Right cardiac atrium (tissue), 5 donors: ENCODE measurements at regions not wholly inside any gene's neighbourhood (a gene's known extent, or its start where the extent isn't known, plus 50 kb on each side); places are given as distances from the start of the nearest gene placed in this dataset.

Source experiments
- ATAC-seq, 2 donors: fragments of 200-7000 bp; cut with Tn5 transposase; one replicate each; pipeline versions ENCODE4 v1.8.0 to v1.9.1; 2020; ENCODE audit warnings: moderate library complexity in 2 of 2, mild to moderate bottlenecking in 1 of 2
- DNase-seq, 3 donors: peaks; one replicate each; pipeline ENCODE4 v3.0.0-alpha.2; 2020
- H3K27ac ChIP-seq: one replicate; pipeline ENCODE4 v1.5.1; 2013; ENCODE audit warnings: mild to moderate bottlenecking, low read length, control low read depth, moderate library complexity
- H3K27me3 ChIP-seq: one replicate; pipeline ENCODE4 v1.6.1; 2013; ENCODE audit not compliant: control insufficient read depth, insufficient read depth
- H3K4me1 ChIP-seq: one replicate; pipeline ENCODE4 v1.6.1; 2013; ENCODE audit warnings: low read length; ENCODE audit not compliant: control insufficient read depth, insufficient read depth
- H3K4me3 ChIP-seq: one replicate; pipeline ENCODE4 v1.5.1; 2013; ENCODE audit warnings: low read length, control low read depth
- H3K9me3 ChIP-seq: one replicate; pipeline ENCODE4 v1.6.1; 2013; ENCODE audit warnings: low read length; ENCODE audit not compliant: control insufficient read depth
- WGBS: extraction: QIAGEN DNeasy Blood & Tissue Kit; methylation state at CpG from one replicate; pipeline ENCODE4 v1.1.7; 2013; 5-methylcytosine and 5-hydroxymethylcytosine counted together
- intact Hi-C, 4 donors: fragments of 100-400 bp; cut with DNase I; formaldehyde crosslinking; loops; one replicate each; pipeline versions ENCODE4 v1.11.0 to v1.14.0; 2022 to 2023
- donor health status: healthy with polysubstance abuse.
- donor health status: DM: no; HTN: yes; CAD: no.
- donor health status: DM: no; HTN: no; CAD: no.
- donor health status: DM: no; HTN: yes; CAD: no; lungs with severe emphysema.
- donor health status: DM: yes; HTN: yes; CAD: no.

GRCh38 chr2:43023791-43024514 is 202.5 kb downstream of the ZFP36L2 start:
- peaks cover 9% of the 10 kb centered on the region for H3K4me1 ChIP-seq
- no peaks in the 10 kb centered on the region for H3K9me3 ChIP-seq
- no peak overlapping the region for H3K4me3 ChIP-seq
- 78% methylated on average over 6 of the region's 6 CpGs for WGBS
- ATAC-seq (no peak), DNase-seq (no peak)
- no peaks in the 10 kb centered on the region for H3K27me3 ChIP-seq
- H3K27ac ChIP-seq = no peak overlapping the region
- intact Hi-C loops = loop anchor here in 3 of 4 donors (5.0 to 10.0 kb wide), 4 partner anchors 42 to 198 kb away; no protein-coding TSS in a partner anchor

DNA sequence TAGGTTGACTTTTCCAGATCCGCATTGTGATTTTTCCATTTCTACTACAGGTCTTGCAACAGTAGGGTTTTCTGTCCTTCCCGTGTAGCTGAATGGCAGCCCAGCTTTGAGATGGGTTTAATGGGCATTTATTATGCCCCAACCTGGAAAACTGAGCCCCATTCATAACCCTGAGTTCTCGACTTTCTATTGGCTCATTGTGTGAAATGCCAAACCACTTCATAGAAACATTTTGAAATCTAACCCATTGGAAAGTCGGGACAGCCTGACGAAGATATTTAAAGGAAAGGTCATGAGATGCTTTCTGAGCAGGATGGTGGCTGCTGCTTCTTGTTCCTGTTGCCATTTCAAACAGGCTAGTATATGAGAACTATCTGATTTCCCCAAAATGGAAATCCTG is 203.5 kb downstream of the ZFP36L2 start:
- intact Hi-C loops = loop anchor here in 3 of 4 donors (5.0 to 10.0 kb wide), 4 partner anchors 41 to 199 kb away; no protein-coding TSS in a partner anchor
- DNase-seq (no peak), ATAC-seq (no peak)
- H3K4me3 ChIP-seq = no peak overlapping the region
- peaks cover 12% of the 10 kb centered on the region for H3K4me1 ChIP-seq
- H3K27ac ChIP-seq = no peak overlapping the region
- 81% methylated on average over 5 of the region's 5 CpGs for WGBS
- H3K9me3 ChIP-seq = no peaks in the 10 kb centered on the region
- H3K27me3 ChIP-seq = no peaks in the 10 kb centered on the region

DNA sequence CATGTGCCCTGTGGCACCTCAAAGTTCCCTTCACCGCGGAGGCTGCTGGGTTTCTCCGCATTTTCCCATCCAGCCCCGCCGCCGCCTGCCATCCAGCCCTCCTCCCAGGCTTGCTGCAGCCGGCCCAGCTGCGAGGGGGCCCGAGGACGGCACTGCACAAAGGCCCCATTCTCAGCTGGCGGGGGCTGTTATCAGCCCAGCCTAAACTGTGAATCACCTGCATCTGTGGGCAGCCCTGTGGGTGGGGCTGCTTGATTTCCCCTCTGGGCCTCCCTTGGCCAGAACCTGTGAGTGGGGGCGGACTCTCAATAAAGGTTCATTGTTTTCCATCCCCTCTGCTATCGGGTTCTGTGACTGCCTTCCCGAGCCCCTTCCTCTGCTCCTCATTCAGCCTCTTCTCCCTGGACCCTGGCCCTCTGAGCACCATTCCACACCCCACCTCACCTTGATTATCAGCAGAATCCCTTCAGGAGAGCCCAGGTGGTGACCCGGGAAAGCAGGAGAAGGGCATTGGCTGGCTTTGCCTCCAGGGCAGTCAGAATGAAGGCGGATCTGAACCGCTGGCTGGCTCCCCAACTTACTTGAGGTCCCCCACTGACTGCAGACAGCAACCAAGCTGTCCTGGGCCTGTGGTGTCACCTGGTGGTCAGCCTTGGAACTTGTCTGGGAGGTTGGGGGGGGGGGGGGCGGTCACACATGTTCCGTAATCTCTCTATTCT is 204.5 kb downstream of the ZFP36L2 start:
- H3K9me3 ChIP-seq = no peaks in the 10 kb centered on the region
- H3K4me1 ChIP-seq = peaks cover 12% of the 10 kb centered on the region
- H3K27ac ChIP-seq = no peak overlapping the region
- no peak for DNase-seq
- H3K4me3 ChIP-seq = no peak overlapping the region
- ATAC-seq = no peak
- intact Hi-C loops = loop anchor here in 3 of 4 donors (5.0 to 10.0 kb wide), 4 partner anchors 40 to 200 kb away; no protein-coding TSS in a partner anchor
- WGBS = 84% methylated on average over 19 of the region's 19 CpGs
- no peaks in the 10 kb centered on the region for H3K27me3 ChIP-seq

GRCh38 chr2:43020990-43021669 is 205.3 kb downstream of the ZFP36L2 start:
- no peak for ATAC-seq
- DNase-seq = no peak
- 90% methylated on average over 14 of the region's 14 CpGs for WGBS
- H3K27ac ChIP-seq = no peak overlapping the region
- H3K9me3 ChIP-seq = no peaks in the 10 kb centered on the region
- H3K27me3 ChIP-seq = no peaks in the 10 kb centered on the region
- peaks cover 8% of the 10 kb centered on the region for H3K4me1 ChIP-seq
- H3K4me3 ChIP-seq = no peak overlapping the region
- intact Hi-C loops = loop anchor here in 3 of 4 donors (5.0 to 10.0 kb wide), 4 partner anchors 39 to 201 kb away; no protein-coding TSS in a partner anchor

DNA sequence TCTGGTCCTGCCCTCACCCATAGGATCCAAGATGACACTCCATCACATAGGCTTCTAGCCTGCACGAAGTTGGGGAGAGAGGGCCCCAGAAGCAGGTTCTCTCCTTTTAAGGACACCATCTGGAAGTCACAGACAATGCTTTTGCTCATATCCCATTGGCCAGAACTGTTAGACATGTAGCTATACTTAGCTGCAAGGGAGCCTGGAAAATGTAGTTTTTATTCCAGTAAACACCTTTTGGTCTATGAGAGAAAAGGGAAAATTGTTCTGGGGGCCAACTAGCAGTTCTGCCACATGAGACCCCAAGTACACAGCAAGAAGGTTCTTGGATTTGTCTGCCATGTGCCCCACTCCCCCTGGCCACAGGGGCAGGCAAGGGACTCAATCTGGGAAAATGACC is 206.1 kb downstream of the ZFP36L2 start:
- intact Hi-C loops = loop anchor here in 3 of 4 donors (5.0 to 10.0 kb wide), 4 partner anchors 38 to 202 kb away; no protein-coding TSS in a partner anchor
- H3K9me3 ChIP-seq = no peaks in the 10 kb centered on the region
- H3K27me3 ChIP-seq = no peaks in the 10 kb centered on the region
- ATAC-seq (no peak), DNase-seq (no peak)
- H3K27ac ChIP-seq = no peak overlapping the region
- 96% methylated on average over 1 of the region's 1 CpG for WGBS
- H3K4me1 ChIP-seq = peaks cover 8% of the 10 kb centered on the region
- H3K4me3 ChIP-seq = no peak overlapping the region

- peak overlapping the region; percentile 31 for H3K27ac ChIP-seq
- ATAC-seq (no peak), DNase-seq (no peak)
- no peaks in the 10 kb centered on the region for H3K27me3 ChIP-seq
- H3K9me3 ChIP-seq = no peaks in the 10 kb centered on the region
- 95% methylated on average over 7 of the region's 7 CpGs for WGBS
- H3K4me1 ChIP-seq = peaks cover 8% of the 10 kb centered on the region
- H3K4me3 ChIP-seq = no peak overlapping the region
- intact Hi-C loops = loop anchor here in 3 of 4 donors (5.0 to 10.0 kb wide), 4 partner anchors 37 to 203 kb away; no protein-coding TSS in a partner anchor
Measured at GRCh38 chr2:43019536-43020183, 206.7 kb downstream of the ZFP36L2 start.

DNA sequence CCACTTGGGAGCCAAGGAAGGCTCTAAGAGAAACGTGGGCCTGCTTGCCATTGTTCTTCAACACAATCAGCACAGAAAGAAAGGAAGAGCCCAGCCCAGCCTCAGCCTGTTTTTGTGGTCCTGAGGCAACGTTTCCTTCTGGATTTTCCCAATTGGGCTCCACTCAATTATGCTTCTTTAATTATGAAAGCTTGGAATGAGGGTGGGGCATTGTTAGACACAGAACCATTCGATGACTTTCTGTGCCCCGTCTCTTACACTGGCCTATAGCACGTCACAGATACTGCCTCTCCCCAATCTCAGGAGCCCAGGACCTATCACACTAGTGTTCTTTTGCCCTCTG is 207.4 kb downstream of the ZFP36L2 start:
- Histone ChIP-seq H3K4me3 (no peak overlapping the region), H3K9me3 (no peaks in the 10 kb centered on the region), H3K4me1 (peaks cover 8% of the 10 kb centered on the region), H3K27ac (peak overlapping the region; percentile 31), H3K27me3 (no peaks in the 10 kb centered on the region)
- no peak for DNase-seq
- peak; percentile 4 to 42 for ATAC-seq
- intact Hi-C loops = no loop called here
- WGBS = 62% methylated on average over 5 of the region's 5 CpGs

GRCh38 chr2:43018179-43019024 is 208.0 kb downstream of the ZFP36L2 start:
- ATAC-seq = peak; percentile 92 to 95
- H3K27ac ChIP-seq = peak overlapping the region; percentile 31
- intact Hi-C loops = no loop called here

GRCh38 chr2:43013821-43014345 is 212.5 kb downstream of the ZFP36L2 start:
- H3K4me1 ChIP-seq = peaks cover 3% of the 10 kb centered on the region
- no peak for DNase-seq
- no peak overlapping the region for H3K4me3 ChIP-seq
- no peaks in the 10 kb centered on the region for H3K9me3 ChIP-seq
- H3K27ac ChIP-seq = no peak overlapping the region
- H3K27me3 ChIP-seq = no peaks in the 10 kb centered on the region
- 81% methylated on average over 4 of the region's 4 CpGs for WGBS
- intact Hi-C loops = no loop called here
- ATAC-seq = no peak

More at GRCh38 chr2:43018179-43019024, 208.0 kb downstream of the ZFP36L2 start:
- Histone ChIP-seq H3K4me1 (peaks cover 8% of the 10 kb centered on the region), H3K27me3 (no peaks in the 10 kb centered on the region), H3K9me3 (no peaks in the 10 kb centered on the region), H3K4me3 (no peak overlapping the region)
- DNase-seq = peak; percentile 90 to 96 (median 93)
- WGBS = 64% methylated on average over 11 of the region's 11 CpGs

DNA sequence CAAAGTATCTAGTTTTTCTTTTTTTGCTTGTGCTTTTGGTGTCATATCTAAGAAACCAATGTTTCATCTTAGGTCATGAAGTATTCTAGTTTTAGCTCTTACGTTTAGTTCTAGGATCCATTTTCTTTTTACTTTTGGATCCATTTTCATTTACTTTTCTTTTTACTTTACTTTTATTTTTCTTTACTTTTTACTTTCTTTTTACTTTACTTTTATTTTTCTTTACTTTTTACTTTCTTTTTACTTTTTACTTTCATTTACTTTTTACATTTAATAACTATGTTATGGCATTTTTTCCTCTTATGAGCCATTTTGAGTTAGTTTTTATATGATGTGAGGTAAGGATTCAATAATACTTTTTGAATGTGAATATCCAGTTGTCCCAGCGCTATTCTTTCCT is 213.4 kb downstream of the ZFP36L2 start:
- intact Hi-C loops = no loop called here
- H3K9me3 ChIP-seq = no peaks in the 10 kb centered on the region
- no peak overlapping the region for H3K4me3 ChIP-seq
- H3K4me1 ChIP-seq = no peaks in the 10 kb centered on the region
- DNase-seq = no peak
- H3K27ac ChIP-seq = no peak overlapping the region
- 47% methylated on average over 2 of the region's 2 CpGs for WGBS
- no peak for ATAC-seq
- no peaks in the 10 kb centered on the region for H3K27me3 ChIP-seq
